A549 (cell line): ENCODE measurements at regions not wholly inside any gene's neighbourhood (a gene's known extent, or its start where the extent isn't known, plus 50 kb on each side); places are given as distances from the start of the nearest gene placed in this dataset.

ENCODE experiments used
- ATAC-seq, 2 experiments: fragments of 200-7000 bp in 1 of 2; fragments of >200 bp in 1 of 2; cut with Nextera tagmentation in 1 of 2; cut with Tn5 transposase in 1 of 2; 3 replicates each; pipeline versions ENCODE4 v1.8.0 to v1.9.1; 2018 to 2020; ENCODE audit warnings: mild to moderate bottlenecking in 1 of 2, moderate library complexity in 1 of 2
- CTCF ChIA-PET: fragments of 300-600 bp; sonication (Branson Sonifier 250); formaldehyde crosslinking; extraction: SDS; loops from one replicate; lab custom pipeline; 2021; ENCODE audit warnings: antibody characterized with exemption, inconsistent platforms; lab: Yijun Ruan, JAX
- POLR2A ChIA-PET: fragments of 350-600 bp; formaldehyde crosslinking; extraction: SDS; loops from one replicate; lab custom pipeline; 2021; ENCODE audit warnings: antibody characterized with exemption, inconsistent platforms; lab: Yijun Ruan, JAX
- DNase-seq, 2 experiments: peaks; one replicate each; pipeline versions ENCODE4 v3.0.0 to v3.0.0-alpha.2; 2011 to 2016; ENCODE audit warnings: low read depth in 1 of 2, low spot score in 1 of 2
- FAIRE-seq: peaks from 2 replicates; lab custom pipeline; 2011; peaks lifted over from hg19 to GRCh38; lab: Jason Lieb, UNC
- H3K27ac ChIP-seq, 2 experiments: fragments of >200 bp; sonication (Bioruptor Twin); formaldehyde crosslinking; 3 replicates each; pipeline ENCODE4 v1.5.1; 2016 to 2017
- H3K4me1 ChIP-seq: fragments of >200 bp; sonication (Bioruptor Twin); formaldehyde crosslinking; 3 replicates; pipeline ENCODE4 v1.6.1; 2016
- H3K4me2 ChIP-seq: fragments of >200 bp; sonication (Bioruptor Twin); formaldehyde crosslinking; 3 replicates; pipeline ENCODE4 v1.6.1; 2016
- H3K4me3 ChIP-seq: fragments of >200 bp; sonication (Bioruptor Twin); formaldehyde crosslinking; 3 replicates; pipeline ENCODE4 v1.5.1; 2016
- H3K9me3 ChIP-seq: fragments of >200 bp; sonication (Bioruptor Twin); formaldehyde crosslinking; 3 replicates; pipeline ENCODE4 v1.6.1; 2016
- CBX2 ChIP-seq: fragments of 200-600 bp; sonication (generic); IDR thresholded peaks from 2 replicates; pipeline ENCODE4 v1.6.1; 2016; ENCODE audit warnings: low read depth, mild to moderate bottlenecking, borderline replicate concordance
- CBX8 ChIP-seq: fragments of 200-600 bp; sonication (generic); IDR thresholded peaks from 2 replicates; pipeline ENCODE4 v1.6.1; 2016
- E2F6 ChIP-seq: IDR thresholded peaks from 2 replicates; pipeline ENCODE4 v1.6.1; 2012; ENCODE audit warnings: low read depth, borderline replicate concordance
- EP300 ChIP-seq, 2 experiments: fragments of >200 bp; sonication (Bioruptor Twin); formaldehyde crosslinking; IDR thresholded peaks; 2 replicates in 1 of 2; 3 replicates in 1 of 2; pipeline ENCODE4 v1.6.1; 2016 to 2017
- FOSB ChIP-seq: fragments of 250-450 bp; sonication (Bioruptor Pico); IDR thresholded peaks from 2 replicates; pipeline ENCODE4 v1.5.0; 2020; ENCODE audit warnings: mild to moderate bottlenecking, moderate library complexity
- GATA3 ChIP-seq: IDR thresholded peaks from 2 replicates; pipeline ENCODE4 v1.6.1; 2012; ENCODE audit warnings: borderline replicate concordance
- HDAC2 ChIP-seq: fragments of 200-600 bp; sonication (generic); IDR thresholded peaks from 2 replicates; pipeline ENCODE4 v1.6.1; 2016
- HOXA7 ChIP-seq: fragments of 250-450 bp; sonication (Bioruptor Pico); IDR thresholded peaks from 2 replicates; pipeline ENCODE4 v1.5.0; 2020; ENCODE audit warnings: mild to moderate bottlenecking, moderate library complexity
- HOXB13 ChIP-seq: fragments of 250-450 bp; sonication (Bioruptor Pico); IDR thresholded peaks from 2 replicates; pipeline ENCODE4 v1.5.0; 2020; ENCODE audit warnings: low read depth, mild to moderate bottlenecking, moderate library complexity
- JUNB ChIP-seq: fragments of >200 bp; sonication (Bioruptor Twin); formaldehyde crosslinking; IDR thresholded peaks from 2 replicates; pipeline ENCODE4 v1.6.1; 2016
- KDM1A ChIP-seq: fragments of 200-600 bp; sonication (generic); IDR thresholded peaks from 2 replicates; pipeline ENCODE4 v1.6.1; 2016; ENCODE audit warnings: low read depth, mild to moderate bottlenecking
- MAFK ChIP-seq: fragments of 450-650 bp; IDR thresholded peaks from 2 replicates; pipeline ENCODE4 v1.6.1; 2014; ENCODE audit not compliant: partially characterized antibody
- MAX ChIP-seq: IDR thresholded peaks from 2 replicates; pipeline ENCODE4 v1.6.1; 2012
- MAZ ChIP-seq: fragments of 150-350 bp; IDR thresholded peaks from 2 replicates; pipeline ENCODE4 v1.6.1; 2014; ENCODE audit warnings: antibody characterized with exemption, low read depth, low read length, borderline replicate concordance
- MYC ChIP-seq: IDR thresholded peaks from 2 replicates; pipeline ENCODE4 v1.6.1; 2012; ENCODE audit warnings: mild to moderate bottlenecking, inconsistent platforms, low read length, improper control_type of control experiment, borderline replicate concordance
- NR3C1 ChIP-seq: fragments of >200 bp; sonication (Bioruptor Twin); formaldehyde crosslinking; IDR thresholded peaks from 3 replicates; pipeline ENCODE4 v1.6.1; 2017
- POLR2A ChIP-seq: IDR thresholded peaks from 2 replicates; pipeline ENCODE4 v1.6.1; 2012; ENCODE audit warnings: mild to moderate bottlenecking, low read length
- RAD21 ChIP-seq, 2 experiments: fragments of >200 bp in 1 of 2; sonication (Bioruptor Twin) in 1 of 2; formaldehyde crosslinking in 1 of 2; IDR thresholded peaks in 1 of 2; conservative IDR thresholded peaks in 1 of 2; 2 replicates in 1 of 2; 3 replicates in 1 of 2; pipeline ENCODE4 v1.6.1; 2012 to 2018; ENCODE audit warnings: inconsistent platforms in 1 of 2
- RCOR1 ChIP-seq: fragments of 150-350 bp; IDR thresholded peaks from 2 replicates; pipeline ENCODE4 v1.6.1; 2014; ENCODE audit warnings: antibody characterized with exemption, low read length, low read depth
- TFCP2L1 ChIP-seq: fragments of 250-450 bp; sonication (Bioruptor Pico); IDR thresholded peaks from 2 replicates; pipeline ENCODE4 v1.5.0; 2021; ENCODE audit warnings: mild to moderate bottlenecking
- USF2 ChIP-seq: fragments of 450-650 bp; IDR thresholded peaks from 2 replicates; pipeline ENCODE4 v1.6.1; 2014; ENCODE audit warnings: antibody characterized with exemption
- ZC3H11A ChIP-seq: fragments of 450-650 bp; IDR thresholded peaks from 2 replicates; pipeline ENCODE4 v1.6.1; 2014; ENCODE audit warnings: antibody characterized with exemption, mild to moderate bottlenecking
- ZNF302 ChIP-seq: fragments of 250-450 bp; sonication (Bioruptor Pico); IDR thresholded peaks from 2 replicates; pipeline ENCODE4 v1.9.0; 2021; ENCODE audit warnings: inconsistent platforms, mild to moderate bottlenecking, moderate library complexity
- WGBS: methylation state at CpG from one replicate; pipeline ENCODE4 v1.1.6; 2017; ENCODE audit errors: missing lambda C conversion rate; 5-methylcytosine and 5-hydroxymethylcytosine counted together

- H3K4me2 ChIP-seq: no peak overlapping the region
- H3K27ac ChIP-seq: no peak overlapping the region
- CTCF ChIA-PET: interaction anchor here (0.5 kb wide), 1 partner anchor 651 kb away, joined by 3 read pairs; no protein-coding TSS in a partner anchor
- no peaks in the 10 kb centered on the region for H3K4me1 ChIP-seq
- no peak overlapping the region for H3K4me3 ChIP-seq
- no peaks in the 10 kb centered on the region; the same call in 2 of the 3 replicates for H3K9me3 ChIP-seq
- FAIRE-seq: no peak
- POLR2A ChIA-PET: no interaction called here
- TF ChIP-seq HOXB13 (no peak), TFCP2L1 (CRISPR knock-in tag) (no peak)
- ATAC-seq: no peak
- WGBS: 34% methylated on average over 2 of the region's 2 CpGs
- DNase-seq: no peak
These were observed 235.9 kb upstream of the CDH6 start for GRCh38 chr5:30957591-30957990.

GRCh38 chr5:30956251-30956650 lies 237.2 kb upstream of the CDH6 start:
- H3K4me1 ChIP-seq: no peaks in the 10 kb centered on the region
- no peak for FAIRE-seq
- POLR2A ChIA-PET: no interaction called here
- no peak overlapping the region for H3K4me3 ChIP-seq
- no peak for ATAC-seq
- H3K27ac ChIP-seq: no peak overlapping the region
- DNase-seq: no peak
- H3K4me2 ChIP-seq: no peak overlapping the region
- H3K9me3 ChIP-seq: no peaks in the 10 kb centered on the region
- TF ChIP-seq MAZ (no peak), HOXB13 (no peak), ZC3H11A (no peak), RAD21 (conservative IDR thresholded peaks at IDR 0.05 in 1 of 2, IDR thresholded peaks at IDR 0.05 in 1 of 2) (no peak)
- CTCF ChIA-PET: no interaction called here

- DNase-seq (no peak), FAIRE-seq (no peak), ATAC-seq (no peak)
- Histone ChIP-seq H3K4me1 (no peaks in the 10 kb centered on the region), H3K9me3 (no peaks in the 10 kb centered on the region), H3K4me2 (no peak overlapping the region), H3K4me3 (no peak overlapping the region), H3K27ac (no peak overlapping the region)
- WGBS: 7% methylated on average over 4 of the region's 4 CpGs
- ChIA-PET POLR2A (no interaction called here), CTCF (no interaction called here)
- no peak for TF ChIP-seq FOSB
- no peak for TF ChIP-seq GATA3
- TF ChIP-seq HOXA7 (CRISPR knock-in tag): no peak
- no peak for TF ChIP-seq NR3C1
- no peak for TF ChIP-seq TFCP2L1 (CRISPR knock-in tag)
- TF ChIP-seq MYC: no peak
- TF ChIP-seq CBX8: no peak
- no peak for TF ChIP-seq MAX
- TF ChIP-seq KDM1A: no peak
- no peak for TF ChIP-seq USF2
- TF ChIP-seq ZNF302 (CRISPR knock-in tag): no peak
- TF ChIP-seq EP300 (IDR thresholded peaks at IDR 0.05): no peak
- no peak for TF ChIP-seq RCOR1
- no peak for TF ChIP-seq JUNB
- no peak for TF ChIP-seq POLR2A
- no peak for TF ChIP-seq MAFK
These were observed 256.4 kb upstream of the CDH6 start for GRCh38 chr5:30937070-30937469.

- POLR2A ChIA-PET: no interaction called here
- CTCF ChIA-PET: no interaction called here
- FAIRE-seq: no peak
- H3K4me1 ChIP-seq: no peaks in the 10 kb centered on the region
- H3K4me3 ChIP-seq: no peak overlapping the region
- H3K4me2 ChIP-seq: no peak overlapping the region
- TF ChIP-seq MAFK (no peak), E2F6 (no peak), ZC3H11A (no peak), CBX2 (no peak), USF2 (no peak), HDAC2 (no peak)
- H3K9me3 ChIP-seq: no peaks in the 10 kb centered on the region
- DNase-seq: no peak
- no peak overlapping the region for H3K27ac ChIP-seq
- 31% methylated on average over 4 of the region's 4 CpGs for WGBS
- ATAC-seq: no peak
These were observed 259.9 kb upstream of the CDH6 start for GRCh38 chr5:30933599-30933998.
